ENCODE measurements at regions not wholly inside any gene's neighbourhood (a gene's known extent, or its start where the extent isn't known, plus 50 kb on each side); places are given as distances from the start of the nearest gene placed in this dataset.

DNA sequence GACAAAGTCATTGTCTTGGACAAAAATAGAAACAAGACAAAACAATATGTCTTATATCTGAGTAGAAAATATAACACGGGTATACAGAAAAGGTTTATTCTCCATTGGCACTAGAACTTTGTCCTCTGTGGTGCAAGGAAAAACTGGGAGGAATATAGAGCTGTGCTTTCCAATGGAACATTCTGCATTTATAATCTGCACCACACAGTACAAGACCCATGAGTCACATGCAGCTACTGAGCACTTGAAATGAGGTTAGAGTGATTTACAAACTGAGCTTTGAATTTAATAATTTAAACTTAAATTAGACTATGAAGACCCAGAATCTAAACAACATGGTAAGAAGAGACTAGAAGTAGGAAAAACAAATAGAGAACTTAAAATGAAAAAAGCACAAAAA, 86.1 kb downstream of the RAP2A start:
- H3K4me3 ChIP-seq (ENCODE audit: control insufficient read depth, low read depth, low read length): no peak overlapping the region
- TF ChIP-seq, protein P1, sequence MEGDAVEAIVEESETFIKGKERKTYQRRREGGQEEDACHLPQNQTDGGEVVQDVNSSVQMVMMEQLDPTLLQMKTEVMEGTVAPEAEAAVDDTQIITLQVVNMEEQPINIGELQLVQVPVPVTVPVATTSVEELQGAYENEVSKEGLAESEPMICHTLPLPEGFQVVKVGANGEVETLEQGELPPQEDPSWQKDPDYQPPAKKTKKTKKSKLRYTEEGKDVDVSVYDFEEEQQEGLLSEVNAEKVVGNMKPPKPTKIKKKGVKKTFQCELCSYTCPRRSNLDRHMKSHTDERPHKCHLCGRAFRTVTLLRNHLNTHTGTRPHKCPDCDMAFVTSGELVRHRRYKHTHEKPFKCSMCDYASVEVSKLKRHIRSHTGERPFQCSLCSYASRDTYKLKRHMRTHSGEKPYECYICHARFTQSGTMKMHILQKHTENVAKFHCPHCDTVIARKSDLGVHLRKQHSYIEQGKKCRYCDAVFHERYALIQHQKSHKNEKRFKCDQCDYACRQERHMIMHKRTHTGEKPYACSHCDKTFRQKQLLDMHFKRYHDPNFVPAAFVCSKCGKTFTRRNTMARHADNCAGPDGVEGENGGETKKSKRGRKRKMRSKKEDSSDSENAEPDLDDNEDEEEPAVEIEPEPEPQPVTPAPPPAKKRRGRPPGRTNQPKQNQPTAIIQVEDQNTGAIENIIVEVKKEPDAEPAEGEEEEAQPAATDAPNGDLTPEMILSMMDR (IDR thresholded peaks at IDR 0.05; ENCODE audit: control insufficient read depth, insufficient read depth, low read depth, low read length, missing control alignments): no peak
- no peak for DNase-seq (ENCODE audit: low read depth)

DNA sequence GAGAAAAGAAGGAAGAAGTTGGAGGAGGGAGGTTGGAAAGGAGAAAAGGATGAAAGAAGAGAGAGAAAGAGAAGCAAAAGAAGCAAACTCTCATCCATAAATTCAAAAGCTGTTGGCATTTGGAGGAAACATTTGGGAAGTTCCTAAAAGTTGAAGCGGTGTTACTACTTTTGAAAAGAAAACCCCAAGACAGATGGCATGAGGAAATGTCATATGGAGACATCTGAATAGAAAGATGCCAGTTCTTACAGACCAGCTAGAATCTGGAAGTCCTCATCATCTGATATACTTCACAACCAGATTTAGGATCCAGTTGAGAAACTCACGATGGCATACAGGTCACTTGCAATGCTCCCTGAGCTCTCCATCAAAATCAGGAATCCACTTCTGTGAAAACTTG, 86.9 kb downstream of the RAP2A start:
- no peak for DNase-seq (ENCODE audit: low read depth)
- TF ChIP-seq, protein P1 (IDR thresholded peaks at IDR 0.05; ENCODE audit: control insufficient read depth, insufficient read depth, low read depth, low read length, missing control alignments): no peak

DNA sequence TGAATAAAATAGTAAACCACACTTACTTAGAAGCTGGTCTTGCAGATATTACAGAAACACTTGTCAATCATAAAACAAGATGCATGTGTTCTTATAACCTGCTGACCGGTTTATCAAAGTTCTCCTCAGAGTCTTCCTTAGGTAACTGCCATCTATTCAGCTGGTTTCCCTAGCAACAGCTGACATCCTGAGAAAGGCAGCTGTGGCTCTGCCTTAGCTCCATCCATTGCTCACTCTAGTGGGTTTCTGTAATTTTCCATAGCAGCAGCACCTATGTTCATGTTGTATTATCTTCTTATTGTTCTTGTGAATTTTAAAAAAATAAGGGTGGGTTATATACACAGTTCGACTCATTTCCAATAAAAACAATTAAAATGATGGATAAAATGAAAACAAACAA, 87.8 kb downstream of the RAP2A start:
- TF ChIP-seq, protein P1 (IDR thresholded peaks at IDR 0.05; ENCODE audit: control insufficient read depth, insufficient read depth, low read depth, low read length, missing control alignments): no peak
- H3K4me3 ChIP-seq (ENCODE audit: control insufficient read depth, low read depth, low read length): no peak overlapping the region
- no peak for DNase-seq (ENCODE audit: low read depth)

More for the DNA sequence above, 86.9 kb downstream of the RAP2A start:
- H3K4me3 ChIP-seq (ENCODE audit: control insufficient read depth, low read depth, low read length): no peak overlapping the region

DNA sequence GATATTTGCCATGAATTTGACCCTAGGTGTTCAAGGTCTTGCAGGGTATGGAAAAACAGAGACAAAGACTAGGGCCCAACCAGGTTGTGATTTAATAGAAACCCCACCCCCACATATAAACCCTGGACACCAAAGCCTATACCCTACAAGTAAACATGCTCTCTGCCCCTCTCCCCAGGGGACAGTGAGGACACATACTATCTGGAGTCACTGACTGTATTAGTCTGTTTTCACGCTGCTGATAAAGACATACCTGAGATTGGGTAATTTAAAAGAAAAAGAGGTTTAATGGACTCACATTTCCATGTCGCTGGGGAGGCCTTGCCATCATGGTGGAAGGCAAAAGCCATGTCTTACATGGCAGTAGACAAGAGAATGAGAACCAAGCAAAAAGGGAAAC, 88.3 kb downstream of the RAP2A start:
- no peak overlapping the region for H3K4me3 ChIP-seq (ENCODE audit: control insufficient read depth, low read depth, low read length)
- TF ChIP-seq, protein P1 (IDR thresholded peaks at IDR 0.05; ENCODE audit: control insufficient read depth, insufficient read depth, low read depth, low read length, missing control alignments): no peak
- DNase-seq (ENCODE audit: low read depth): no peak

DNA sequence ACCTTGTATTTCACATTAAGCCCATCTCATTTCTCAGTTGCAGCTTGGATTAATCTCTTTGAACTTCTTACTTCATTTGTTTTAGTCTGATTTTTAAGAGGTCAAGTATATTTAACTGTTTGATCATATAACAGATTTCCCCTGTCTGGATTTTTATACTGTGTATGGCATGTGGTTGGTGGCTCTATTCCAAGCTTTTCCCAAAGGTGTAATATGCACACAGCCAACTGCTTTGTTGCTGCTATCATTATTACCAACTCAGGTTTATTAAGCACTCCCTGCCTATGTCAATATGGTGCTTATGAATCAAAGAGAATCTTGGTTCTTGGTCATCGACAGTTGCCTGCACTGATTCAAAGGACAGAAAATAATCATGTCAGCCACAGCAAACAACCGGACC, 92.6 kb downstream of the RAP2A start:
- H3K4me3 ChIP-seq (ENCODE audit: control insufficient read depth, low read depth, low read length): no peak overlapping the region
- no peak for DNase-seq (ENCODE audit: low read depth)
- TF ChIP-seq, protein P1 (IDR thresholded peaks at IDR 0.05; ENCODE audit: control insufficient read depth, insufficient read depth, low read depth, low read length, missing control alignments): no peak

DNA sequence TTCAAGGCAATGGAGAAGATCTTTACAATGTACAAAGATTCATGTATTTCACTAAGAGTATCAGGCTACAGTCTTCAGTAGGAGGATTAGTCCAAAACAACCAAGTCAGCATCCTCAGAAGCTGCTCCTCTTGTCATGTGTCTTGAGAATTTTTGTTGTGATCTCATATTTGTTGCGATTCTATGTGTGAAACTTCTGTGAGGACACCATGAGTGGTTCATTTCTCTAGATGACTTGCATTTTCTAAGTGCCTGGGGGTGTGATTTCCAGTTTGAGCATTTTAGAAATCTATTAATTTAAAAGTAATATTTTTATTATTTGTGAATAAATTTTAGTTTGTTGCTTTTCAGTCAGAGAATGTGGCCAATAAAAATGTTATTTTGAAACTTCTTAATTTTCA, 94.5 kb downstream of the RAP2A start:
- TF ChIP-seq, protein P1 (IDR thresholded peaks at IDR 0.05; ENCODE audit: control insufficient read depth, insufficient read depth, low read depth, low read length, missing control alignments): no peak
- H3K4me3 ChIP-seq (ENCODE audit: control insufficient read depth, low read depth, low read length): no peak overlapping the region
- DNase-seq (ENCODE audit: low read depth): no peak

DNA sequence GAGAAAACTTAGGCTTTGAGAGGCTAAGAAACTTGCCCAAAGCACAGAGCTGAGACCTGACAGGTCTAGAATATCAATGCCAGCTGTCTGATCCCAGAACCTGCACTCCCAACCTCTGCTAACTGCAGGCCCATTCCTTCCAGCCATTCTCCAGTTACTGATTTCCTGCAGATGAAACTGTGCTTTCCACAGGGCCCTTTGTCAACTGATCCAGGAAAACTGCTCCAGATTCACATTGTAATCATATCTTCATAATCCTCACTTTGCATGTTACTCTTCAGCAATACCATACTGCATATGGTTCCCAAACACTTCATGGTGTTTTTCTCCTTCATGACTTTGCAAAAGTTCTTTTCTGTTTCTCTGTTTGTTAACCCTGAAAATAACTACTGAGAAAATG, 100.6 kb downstream of the RAP2A start:
- no peak for DNase-seq (ENCODE audit: low read depth)
- TF ChIP-seq, protein P1 (IDR thresholded peaks at IDR 0.05; ENCODE audit: control insufficient read depth, insufficient read depth, low read depth, low read length, missing control alignments): no peak
- H3K4me3 ChIP-seq (ENCODE audit: control insufficient read depth, low read depth, low read length): no peak overlapping the region

Data from AG09309 (cell line).